Sigmoid colon (tissue), 4 donors: ENCODE measurements at regions not wholly inside any gene's neighbourhood (a gene's known extent, or its start where the extent isn't known, plus 50 kb on each side); places are given as distances from the start of the nearest gene placed in this dataset.

Experiments
- CTCF ChIP-seq, 4 experiments: fragments of 450-650 bp in 3 of 4; fragments of 200-600 bp in 1 of 4; IDR thresholded peaks; one replicate each; pipeline ENCODE4 v1.5.1; 2016 to 2019; ENCODE audit warnings: antibody characterized with exemption in 4 of 4, mild to moderate bottlenecking in 3 of 4, moderate library complexity in 2 of 4
- POLR2AphosphoS5 ChIP-seq, 4 donors: sonication (generic); formaldehyde crosslinking; IDR thresholded peaks; one replicate each; pipeline ENCODE4 v1.6.1; 2017; ENCODE audit warnings: antibody characterized with exemption in 4 of 4

GRCh38 chr4:45883421-45883820, 240.4 kb downstream of the GABRG1 start:
- TF ChIP-seq CTCF (IDR thresholded peaks at IDR 0.05), result no peak
- TF ChIP-seq POLR2AphosphoS5 (IDR thresholded peaks at IDR 0.05), result no peak
